HepG2 (cell line): ENCODE measurements at regions not wholly inside any gene's neighbourhood (a gene's known extent, or its start where the extent isn't known, plus 50 kb on each side); places are given as distances from the start of the nearest gene placed in this dataset.

ENCODE experiments used
- ATAC-seq: fragments of 200-7000 bp; cut with Tn5 transposase; 3 replicates; pipeline ENCODE4 v1.9.1; 2020; ENCODE audit warnings: mild to moderate bottlenecking, moderate library complexity
- BruUV-seq: library from RNA; stranded (reverse); fragments of 400-500 nt; replicated peaks from 2 replicates; lab custom pipeline; 2021; lab: Mats Ljungman, UMichigan
- CTCF ChIA-PET: fragments of 300-600 bp; formaldehyde crosslinking; extraction: SDS; loops from one replicate; lab custom pipeline; 2021; ENCODE audit warnings: low total read pairs, inconsistent platforms, low intra/inter-chr PET ratio; lab: Yijun Ruan, JAX
- POLR2A ChIA-PET: fragments of 350-600 bp; sonication (Branson Sonifier 250); formaldehyde crosslinking; loops from one replicate; lab custom pipeline; 2020; ENCODE audit warnings: antibody characterized with exemption, inconsistent platforms; lab: Yijun Ruan, JAX
- DNase-seq: peaks from one replicate; pipeline ENCODE4 v3.0.0-alpha.2; 2015; ENCODE audit warnings: low spot score
- FAIRE-seq: peaks from 3 replicates; lab custom pipeline; 2011; peaks lifted over from hg19 to GRCh38; lab: Jason Lieb, UNC
- H2AFZ ChIP-seq: one replicate; pipeline ENCODE4 v1.6.1; 2011; ENCODE audit warnings: low read length, inconsistent platforms
- H3K27ac ChIP-seq: fragments of 300-600 bp; 3 replicates; pipeline ENCODE4 v1.8.0; 2011; ENCODE audit warnings: mixed run types, mild to moderate bottlenecking, mixed read lengths, low read length, inconsistent platforms; ENCODE audit not compliant: insufficient read depth; ENCODE audit errors: extremely low read length
- H3K27me3 ChIP-seq, 2 experiments: fragments of 200-600 bp in 1 of 2; 2 replicates in 1 of 2; 3 replicates in 1 of 2; pipeline versions ENCODE4 v1.6.0 to v1.8.0; 2011; ENCODE audit warnings: low read length in 2 of 2, mild to moderate bottlenecking in 2 of 2, moderate library complexity in 2 of 2, inconsistent platforms in 1 of 2; ENCODE audit not compliant: insufficient read depth in 2 of 2, control insufficient read depth in 1 of 2
- H3K36me3 ChIP-seq, 2 experiments: fragments of 200-600 bp in 1 of 2; replicated peaks in 1 of 2; 2 replicates in 1 of 2; 3 replicates in 1 of 2; pipeline versions ENCODE4 v1.5.1 to v1.8.0; 2011; ENCODE audit warnings: low read length in 2 of 2, inconsistent platforms in 1 of 2; ENCODE audit not compliant: insufficient read depth in 2 of 2, control insufficient read depth in 1 of 2
- H3K4me1 ChIP-seq: 2 replicates; pipeline ENCODE4 v1.5.1; 2012; ENCODE audit warnings: low read length, inconsistent platforms; ENCODE audit not compliant: insufficient read depth
- H3K4me2 ChIP-seq: 2 replicates; pipeline ENCODE4 v1.6.0; 2011; ENCODE audit warnings: low read depth, low read length, inconsistent platforms
- H3K4me3 ChIP-seq, 3 experiments: fragments of 200-600 bp in 1 of 3; sonication (generic), shearing (Covaris generic) in 1 of 3; replicated peaks in 1 of 3; 2 replicates each; pipeline ENCODE4 v1.5.1; 2011 to 2016; ENCODE audit warnings: low read length in 3 of 3, inconsistent platforms in 2 of 3, low read depth in 2 of 3, mild to moderate bottlenecking in 2 of 3, control low read depth in 1 of 3, mixed read lengths in 1 of 3; ENCODE audit not compliant: insufficient read depth in 1 of 3
- H3K79me2 ChIP-seq: one replicate; pipeline ENCODE4 v1.6.1; 2011; ENCODE audit warnings: low read length, inconsistent platforms; ENCODE audit not compliant: insufficient read depth
- H3K9ac ChIP-seq: 2 replicates; pipeline ENCODE4 v1.6.0; 2011; ENCODE audit warnings: mild to moderate bottlenecking, low read depth, low read length, inconsistent platforms; ENCODE audit not compliant: insufficient read depth
- H3K9me3 ChIP-seq: 2 replicates; pipeline ENCODE4 v1.5.1; 2012; ENCODE audit warnings: mild to moderate bottlenecking, low read length
- H4K20me1 ChIP-seq: 2 replicates; pipeline ENCODE4 v1.6.0; 2011; ENCODE audit warnings: inconsistent platforms, mild to moderate bottlenecking, low read length, moderate library complexity; ENCODE audit not compliant: insufficient read depth
- AHR ChIP-seq: IDR thresholded peaks from 2 replicates; pipeline ENCODE4 v1.6.1; 2018; ENCODE audit warnings: missing genetic modification reagents, missing compliant biosample characterization
- E2F5 ChIP-seq: sonication (generic); formaldehyde crosslinking; conservative IDR thresholded peaks from 2 replicates; pipeline ENCODE4 v1.4.0; 2020; ENCODE audit warnings: missing genetic modification reagents
- GLI4 ChIP-seq: sonication (generic); formaldehyde crosslinking; IDR thresholded peaks from 2 replicates; pipeline ENCODE4 v1.5.1; 2020; ENCODE audit warnings: missing genetic modification reagents, mild to moderate bottlenecking, moderate library complexity, borderline replicate concordance
- HIC2 ChIP-seq: sonication (generic); formaldehyde crosslinking; IDR thresholded peaks from 2 replicates; pipeline ENCODE4 v1.9.0; 2022; ENCODE audit warnings: low read depth, missing genetic modification reagents
- KDM5A ChIP-seq: fragments of 200-600 bp; sonication (generic); IDR thresholded peaks from 2 replicates; pipeline ENCODE4 v1.7.0; 2018; ENCODE audit warnings: antibody characterized with exemption, mild to moderate bottlenecking, low read length, borderline replicate concordance
- SMARCC2 ChIP-seq: fragments of 450-650 bp; IDR thresholded peaks from 2 replicates; pipeline ENCODE4 v1.6.1; 2017; ENCODE audit warnings: antibody characterized with exemption, mild to moderate bottlenecking
- SRF ChIP-seq: IDR thresholded peaks from 2 replicates; pipeline ENCODE4 v1.6.1; 2011; ENCODE audit warnings: mild to moderate bottlenecking, low read depth, low read length, moderate library complexity
- ZBTB14 ChIP-seq: sonication (generic); formaldehyde crosslinking; IDR thresholded peaks from 2 replicates; pipeline ENCODE4 v1.4.0; 2020; ENCODE audit warnings: missing genetic modification reagents
- ZXDC ChIP-seq: sonication (generic); formaldehyde crosslinking; IDR thresholded peaks from 2 replicates; pipeline ENCODE4 v1.5.0; 2020; ENCODE audit warnings: mild to moderate bottlenecking, missing genetic modification reagents
- WGBS: methylation state at CpG from one replicate; pipeline ENCODE4 v1.1.6; 2017; ENCODE audit warnings: low lambda C conversion rate; 5-methylcytosine and 5-hydroxymethylcytosine counted together
- in situ Hi-C: cut with HindIII; loops from 2 replicates; pipeline ENCODE4 v1.10.0; 2017; ENCODE audit warnings: low pct_unique_long_range_greater_than_20kb; ENCODE audit not compliant: extremely low pct_ligation_motif_present
- intact Hi-C: fragments of 100-400 bp; cut with micrococcal nuclease; formaldehyde crosslinking; loops from one replicate; pipeline ENCODE4 v1.10.0; 2022; ENCODE audit not compliant: unreplicated experiment

- CTCF ChIA-PET = no interaction called here
- no peak for ATAC-seq
- DNase-seq = no peak
- Histone ChIP-seq H3K27ac (no peak overlapping the region), H2AFZ (no peak overlapping the region), H3K4me3 (no peak overlapping the region), H3K79me2 (no peaks in the 10 kb centered on the region), H3K36me3 (no peaks in the 10 kb centered on the region), H3K4me2 (no peak overlapping the region), H3K27me3 (no peaks in the 10 kb centered on the region), H4K20me1 (no peaks in the 10 kb centered on the region), H3K4me1 (no peaks in the 10 kb centered on the region), H3K9ac (no peak overlapping the region), H3K9me3 (peaks cover 76% of the 10 kb centered on the region)
- intact Hi-C loops (no loop called here), in situ Hi-C loops (loop anchor here (25.0 kb wide), 1 partner anchor 91 kb away; no protein-coding TSS in a partner anchor)
- no peak for TF ChIP-seq HIC2
- WGBS = 12% methylated on average over 2 of the region's 2 CpGs
- POLR2A ChIA-PET = no interaction called here
- no TSS peak for BruUV-seq
- FAIRE-seq = no peak
Observed at GRCh38 chr21:27653481-27653880, 686.6 kb upstream of the ADAMTS5 start.

- no peak overlapping the region for H3K9ac ChIP-seq
- 1% methylated on average over 3 of the region's 3 CpGs for WGBS
- no peak overlapping the region for H3K4me3 ChIP-seq
- intact Hi-C loops = no loop called here
- no peaks in the 10 kb centered on the region for H3K27me3 ChIP-seq
- H3K79me2 ChIP-seq = no peaks in the 10 kb centered on the region
- no peaks in the 10 kb centered on the region for H3K36me3 ChIP-seq
- no peak overlapping the region for H3K4me2 ChIP-seq
- FAIRE-seq = no peak
- H3K9me3 ChIP-seq = peaks cover 86% of the 10 kb centered on the region
- ChIA-PET CTCF (no interaction called here), POLR2A (no interaction called here)
- H3K4me1 ChIP-seq = no peaks in the 10 kb centered on the region
- ATAC-seq = no peak
- no peak overlapping the region for H3K27ac ChIP-seq
- H2AFZ ChIP-seq = no peak overlapping the region
- in situ Hi-C loops = loop anchor here (25.0 kb wide), 1 partner anchor 87 kb away; no protein-coding TSS in a partner anchor
- no peak for DNase-seq
- H4K20me1 ChIP-seq = no peaks in the 10 kb centered on the region
- no TSS peak for BruUV-seq
- no peak for TF ChIP-seq AHR (CRISPR knock-in tag)
- TF ChIP-seq SMARCC2 = no peak
- TF ChIP-seq KDM5A = no peak
- no peak for TF ChIP-seq E2F5 (CRISPR knock-in tag)
- no peak for TF ChIP-seq GLI4 (CRISPR knock-in tag)
- TF ChIP-seq SRF = no peak
- TF ChIP-seq ZBTB14 (CRISPR knock-in tag) = no peak
- TF ChIP-seq ZXDC = no peak
Observed at GRCh38 chr21:27649762-27650161, 682.9 kb upstream of the ADAMTS5 start.
